RWPE2 (cell line): ENCODE measurements at regions not wholly inside any gene's neighbourhood (a gene's known extent, or its start where the extent isn't known, plus 50 kb on each side); places are given as distances from the start of the nearest gene placed in this dataset.

Experiments used
- ATAC-seq: fragments of 200-7000 bp; cut with Tn5 transposase; 3 replicates; pipeline ENCODE4 v1.9.1; 2021; ENCODE audit warnings: low read depth
- DNase-seq: peaks from one replicate; pipeline ENCODE4 v3.0.0-alpha.2; 2020; ENCODE audit warnings: low spot score
- H3K27ac ChIP-seq: fragments of 450-650 bp; 2 replicates; pipeline ENCODE4 v1.5.1; 2017; ENCODE audit warnings: mild to moderate bottlenecking; ENCODE audit not compliant: poor library complexity, severe bottlenecking
- H3K27me3 ChIP-seq: fragments of 250-450 bp; sonication (Bioruptor Pico); 2 replicates; pipeline ENCODE4 v1.5.1; 2021; ENCODE audit warnings: mild to moderate bottlenecking, moderate library complexity; ENCODE audit not compliant: insufficient read depth, poor library complexity, severe bottlenecking
- H3K36me3 ChIP-seq: fragments of 250-450 bp; sonication (Bioruptor Pico); 2 replicates; pipeline ENCODE4 v1.5.1; 2020; ENCODE audit warnings: low read depth, mild to moderate bottlenecking, moderate library complexity
- H3K4me1 ChIP-seq: fragments of 250-450 bp; sonication (Bioruptor Pico); 2 replicates; pipeline ENCODE4 v1.5.1; 2021; ENCODE audit warnings: mild to moderate bottlenecking, moderate library complexity; ENCODE audit not compliant: insufficient read depth, poor library complexity, severe bottlenecking
- H3K4me3 ChIP-seq: fragments of 250-450 bp; sonication (Bioruptor Pico); 2 replicates; pipeline ENCODE4 v1.5.1; 2021; ENCODE audit warnings: mild to moderate bottlenecking, moderate library complexity; ENCODE audit not compliant: severe bottlenecking
- H3K9me3 ChIP-seq: fragments of 250-450 bp; sonication (Bioruptor Pico); 2 replicates; pipeline ENCODE4 v1.5.1; 2021; ENCODE audit warnings: mild to moderate bottlenecking, moderate library complexity; ENCODE audit not compliant: severe bottlenecking
- CTCF ChIP-seq: fragments of 450-650 bp; IDR thresholded peaks from one replicate; pipeline ENCODE4 v1.5.1; 2017; ENCODE audit warnings: mild to moderate bottlenecking, moderate library complexity; ENCODE audit not compliant: poor library complexity, severe bottlenecking

GRCh38 chr10:62661143-62661542 is 143.4 kb upstream of the ADO start:
- no peaks in the 10 kb centered on the region for H3K27me3 ChIP-seq
- H3K9me3 ChIP-seq: no peaks in the 10 kb centered on the region
- no peak for DNase-seq
- no peak overlapping the region for H3K4me3 ChIP-seq
- H3K4me1 ChIP-seq: no peaks in the 10 kb centered on the region
- no peak overlapping the region for H3K27ac ChIP-seq
- H3K36me3 ChIP-seq: no peaks in the 10 kb centered on the region
- no peak for TF ChIP-seq CTCF
- ATAC-seq: peak; percentile 45; the same call in 2 of the 3 replicates

GRCh38 chr10:62662486-62662885 is 142.0 kb upstream of the ADO start:
- ATAC-seq (no peak), DNase-seq (no peak)
- H3K27me3 ChIP-seq: no peaks in the 10 kb centered on the region
- H3K4me1 ChIP-seq: no peaks in the 10 kb centered on the region
- no peak for TF ChIP-seq CTCF
- no peaks in the 10 kb centered on the region for H3K9me3 ChIP-seq
- no peak overlapping the region for H3K27ac ChIP-seq
- no peaks in the 10 kb centered on the region for H3K36me3 ChIP-seq
- H3K4me3 ChIP-seq: no peak overlapping the region

- no peaks in the 10 kb centered on the region for H3K4me1 ChIP-seq
- H3K9me3 ChIP-seq: no peaks in the 10 kb centered on the region
- H3K4me3 ChIP-seq: no peak overlapping the region
- DNase-seq (no peak), ATAC-seq (no peak)
- no peaks in the 10 kb centered on the region for H3K36me3 ChIP-seq
- H3K27ac ChIP-seq: no peak overlapping the region
- no peak for TF ChIP-seq CTCF
- no peaks in the 10 kb centered on the region for H3K27me3 ChIP-seq
These were observed 138.7 kb upstream of the ADO start for GRCh38 chr10:62665771-62666170.

- no peaks in the 10 kb centered on the region for H3K27me3 ChIP-seq
- H3K4me1 ChIP-seq: no peaks in the 10 kb centered on the region
- TF ChIP-seq CTCF: no peak
- no peak overlapping the region for H3K27ac ChIP-seq
- H3K36me3 ChIP-seq: no peaks in the 10 kb centered on the region
- H3K4me3 ChIP-seq: no peak overlapping the region
- H3K9me3 ChIP-seq: no peaks in the 10 kb centered on the region
- no peak for DNase-seq
- ATAC-seq: no peak
These were observed 138.2 kb upstream of the ADO start for GRCh38 chr10:62666275-62666674.

- no peak overlapping the region for H3K27ac ChIP-seq
- H3K36me3 ChIP-seq: no peaks in the 10 kb centered on the region
- H3K27me3 ChIP-seq: no peaks in the 10 kb centered on the region
- H3K4me1 ChIP-seq: no peaks in the 10 kb centered on the region
- TF ChIP-seq CTCF: no peak
- H3K4me3 ChIP-seq: no peak overlapping the region
- no peaks in the 10 kb centered on the region for H3K9me3 ChIP-seq
- DNase-seq: no peak
- no peak for ATAC-seq
These were observed 135.2 kb upstream of the ADO start for GRCh38 chr10:62669341-62669740.
